ENCODE measurements at regions not wholly inside any gene's neighbourhood (a gene's known extent, or its start where the extent isn't known, plus 50 kb on each side); places are given as distances from the start of the nearest gene placed in this dataset.
A peak's percentile ranks its signal among the peaks of the same experiment; 100 is the strongest.

GRCh38 chr21:27802816-27803475 is 836.1 kb upstream of the ADAMTS5 start:
- Histone ChIP-seq H2AFZ (no peak overlapping the region), H3K27me3 (ENCODE audit: insufficient read depth) (no peaks in the 10 kb centered on the region), H3F3A (replicated peaks; ENCODE audit: low read depth) (no peaks in the 10 kb centered on the region), H3K4me1 (ENCODE audit: insufficient read depth) (no peaks in the 10 kb centered on the region), H3K9me2 (ENCODE audit: insufficient read depth) (no peaks in the 10 kb centered on the region), H4K20me1 (replicated peaks; ENCODE audit: insufficient read depth) (no peaks in the 10 kb centered on the region), H3K4me3 (no peak overlapping the region), H3K36me3 (ENCODE audit: insufficient read depth) (no peaks in the 10 kb centered on the region), H3K79me2 (replicated peaks; ENCODE audit: insufficient read depth) (no peaks in the 10 kb centered on the region), H3K4me2 (no peak overlapping the region), H3K27ac (ENCODE audit: low read depth) (no peak overlapping the region)
- ATAC-seq: peak; percentile 73
- no peaks in the 10 kb centered on the region for H3K36me3 Mint-ChIP-seq (ENCODE audit: low read depth)
- no peaks in the 10 kb centered on the region for H3K4me1 Mint-ChIP-seq
- no peak overlapping the region for H3K4me3 Mint-ChIP-seq
- DNase-seq (ENCODE audit: low spot score): peak; percentile 82
- no peaks in the 10 kb centered on the region for H3K9me3 Mint-ChIP-seq
- no peaks in the 10 kb centered on the region for H3K27me3 Mint-ChIP-seq (ENCODE audit: insufficient read depth, low read depth, poor library complexity)
- TF ChIP-seq CTCF (conservative IDR thresholded peaks at IDR 0.05; ENCODE audit: low read depth in 2 of 2) (peak; percentile 75 to 94), EZH2 (IDR thresholded peaks at IDR 0.05; ENCODE audit: low read depth, unreplicated experiment) (no peak)
- H3K27ac Mint-ChIP-seq: no peak overlapping the region

- no peaks in the 10 kb centered on the region for H4K20me1 ChIP-seq (replicated peaks; ENCODE audit: insufficient read depth)
- no peak overlapping the region for H3K4me3 Mint-ChIP-seq
Observed at GRCh38 chr21:27799861-27800260, 833.0 kb upstream of the ADAMTS5 start.

GRCh38 chr21:27796106-27796505 is 829.2 kb upstream of the ADAMTS5 start:
- Mint-ChIP-seq H3K9me3 (no peaks in the 10 kb centered on the region), H3K27ac (no peak overlapping the region), H3K4me1 (peaks cover 12% of the 10 kb centered on the region; the same call in 2 of the 3 replicates), H3K27me3 (ENCODE audit: insufficient read depth, low read depth, poor library complexity) (no peaks in the 10 kb centered on the region), H3K4me3 (no peak overlapping the region), H3K36me3 (ENCODE audit: low read depth) (no peaks in the 10 kb centered on the region)
- Histone ChIP-seq H3K27ac (ENCODE audit: low read depth) (no peak overlapping the region), H3K4me2 (no peak overlapping the region), H3K36me3 (ENCODE audit: insufficient read depth) (no peaks in the 10 kb centered on the region), H3F3A (replicated peaks; ENCODE audit: low read depth) (no peaks in the 10 kb centered on the region), H4K20me1 (replicated peaks; ENCODE audit: insufficient read depth) (no peaks in the 10 kb centered on the region), H3K27me3 (ENCODE audit: insufficient read depth) (no peaks in the 10 kb centered on the region), H3K4me3 (no peak overlapping the region), H2AFZ (no peak overlapping the region), H3K4me1 (ENCODE audit: insufficient read depth) (peaks cover 12% of the 10 kb centered on the region), H3K9me2 (ENCODE audit: insufficient read depth) (no peaks in the 10 kb centered on the region), H3K79me2 (replicated peaks; ENCODE audit: insufficient read depth) (no peaks in the 10 kb centered on the region)
- ATAC-seq: no peak
- DNase-seq (ENCODE audit: low spot score): peak; percentile 1
- TF ChIP-seq STAT1 (IDR thresholded peaks at IDR 0.05; ENCODE audit: unreplicated experiment) (no peak), EZH2phosphoT487 (IDR thresholded peaks at IDR 0.05; ENCODE audit: unreplicated experiment) (no peak), ZNF114 (CRISPR knock-in tag; IDR thresholded peaks at IDR 0.05) (no peak), ETS1 (IDR thresholded peaks at IDR 0.05) (no peak), CTCF (conservative IDR thresholded peaks at IDR 0.05; ENCODE audit: low read depth in 2 of 2) (no peak), JUNB (IDR thresholded peaks at IDR 0.05; ENCODE audit: unreplicated experiment) (no peak), REST (IDR thresholded peaks at IDR 0.05; ENCODE audit: unreplicated experiment) (no peak), EZH2 (IDR thresholded peaks at IDR 0.05; ENCODE audit: low read depth, unreplicated experiment) (no peak), ZNF331 (CRISPR knock-in tag; IDR thresholded peaks at IDR 0.05; ENCODE audit: low read depth) (no peak)

More at GRCh38 chr21:27799861-27800260, 833.0 kb upstream of the ADAMTS5 start:
- Mint-ChIP-seq H3K4me1 (peaks cover 7% of the 10 kb centered on the region; the same call in 2 of the 3 replicates), H3K36me3 (ENCODE audit: low read depth) (no peaks in the 10 kb centered on the region), H3K9me3 (no peaks in the 10 kb centered on the region), H3K27me3 (ENCODE audit: insufficient read depth, low read depth, poor library complexity) (no peaks in the 10 kb centered on the region), H3K27ac (no peak overlapping the region)
- Histone ChIP-seq H3K4me3 (no peak overlapping the region), H2AFZ (no peak overlapping the region), H3K4me2 (no peak overlapping the region), H3K79me2 (replicated peaks; ENCODE audit: insufficient read depth) (no peaks in the 10 kb centered on the region), H3K9me2 (ENCODE audit: insufficient read depth) (no peaks in the 10 kb centered on the region), H3F3A (replicated peaks; ENCODE audit: low read depth) (no peaks in the 10 kb centered on the region), H3K27me3 (ENCODE audit: insufficient read depth) (no peaks in the 10 kb centered on the region), H3K36me3 (ENCODE audit: insufficient read depth) (no peaks in the 10 kb centered on the region), H3K4me1 (ENCODE audit: insufficient read depth) (peaks cover 12% of the 10 kb centered on the region), H3K27ac (ENCODE audit: low read depth) (no peak overlapping the region)
- ATAC-seq: no peak
- TF ChIP-seq POLR2AphosphoS5 (IDR thresholded peaks at IDR 0.05; ENCODE audit: low read depth) (no peak), JUNB (IDR thresholded peaks at IDR 0.05; ENCODE audit: unreplicated experiment) (no peak)
- DNase-seq (ENCODE audit: low spot score): no peak

Measured in GM23338 (cell line).